Naive thymus-derived CD8-positive, alpha-beta T cell (primary cell): ENCODE measurements at regions not wholly inside any gene's neighbourhood (a gene's known extent, or its start where the extent isn't known, plus 50 kb on each side); places are given as distances from the start of the nearest gene placed in this dataset.

Experiments
- ATAC-seq, 2 donors: fragments of 150-1000 bp; cut with Tn5 transposase in 1 of 2; sonication (Bioruptor Pico), chemical (Tn5 transposase) in 1 of 2; 1 replicate in 1 of 2; 2 replicates in 1 of 2; pipeline ENCODE4 v1.10.0; 2021; ENCODE audit warnings: mild to moderate bottlenecking in 2 of 2, moderate library complexity in 2 of 2
- POLR2A ChIA-PET: fragments of 350-600 bp; sonication (Branson Sonifier 250); formaldehyde crosslinking; loops from one replicate; lab custom pipeline; 2021; ENCODE audit warnings: antibody characterized with exemption; lab: Charles Lee
- DNase-seq, 10 donors: peaks; one replicate each; pipeline versions ENCODE4 v3.0.0 to v3.0.0-alpha.2; 2020 to 2022
- H3K27ac Mint-ChIP-seq, 10 donors: one replicate each; pipeline ENCODE4 v1.8.0; 2020 to 2022; ENCODE audit warnings: mild to moderate bottlenecking in 10 of 10, mixed read lengths in 10 of 10, moderate library complexity in 4 of 10, inconsistent platforms in 1 of 10
- H3K27me3 Mint-ChIP-seq, 5 donors: one replicate each; pipeline ENCODE4 v1.8.0; 2021 to 2022; ENCODE audit warnings: mixed read lengths in 5 of 5
- H3K36me3 Mint-ChIP-seq, 3 donors: one replicate each; pipeline ENCODE4 v1.8.0; 2020 to 2022; ENCODE audit warnings: mixed read lengths in 3 of 3, mild to moderate bottlenecking in 2 of 3, inconsistent platforms in 1 of 3
- H3K4me1 Mint-ChIP-seq, 4 donors: one replicate each; pipeline ENCODE4 v1.8.0; 2021 to 2022; ENCODE audit warnings: mixed read lengths in 4 of 4
- H3K4me3 Mint-ChIP-seq, 10 donors: one replicate each; pipeline ENCODE4 v1.8.0; 2020 to 2022; ENCODE audit warnings: mild to moderate bottlenecking in 10 of 10, mixed read lengths in 10 of 10, moderate library complexity in 6 of 10, inconsistent platforms in 1 of 10
- H3K9me3 Mint-ChIP-seq, 9 donors: one replicate each; pipeline ENCODE4 v1.8.0; 2020 to 2022; ENCODE audit warnings: mixed read lengths in 9 of 9, mild to moderate bottlenecking in 3 of 9, inconsistent platforms in 1 of 9, moderate library complexity in 1 of 9

DNA sequence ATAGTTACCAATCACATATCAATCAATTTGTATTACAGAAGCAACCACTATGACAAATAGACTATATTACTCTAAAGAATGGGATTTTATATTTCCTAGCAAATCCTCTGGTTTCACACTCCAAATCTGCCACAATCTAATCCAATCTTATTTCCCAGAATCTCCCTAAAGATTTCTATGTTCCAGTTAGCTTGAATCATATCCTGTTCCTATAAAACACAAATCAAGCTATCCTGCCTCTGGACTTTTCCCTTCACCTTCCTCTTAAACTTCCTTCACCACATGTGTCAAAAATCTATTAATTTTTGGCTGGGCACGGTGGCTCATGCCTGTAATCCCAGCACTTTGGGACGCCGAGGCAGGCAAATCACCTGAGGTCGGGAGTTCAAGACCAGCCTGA lies 50.0 kb downstream of the PIK3C2A start:
- Mint-ChIP-seq H3K4me3 (no peak overlapping the region), H3K4me1 (peaks cover 25 to 50% (median 44%) of the 10 kb centered on the region in 4 donors), H3K27me3 (no peaks in the 10 kb centered on the region), H3K27ac (peak overlapping the region in 3 of 10 donors; percentile 21 to 37 (median 37)), H3K36me3 (peaks cover 0 to 31% (median 7%) of the 10 kb centered on the region in 3 donors), H3K9me3 (no peaks in the 10 kb centered on the region)
- ATAC-seq (no peak), DNase-seq (no peak)
- POLR2A ChIA-PET = no interaction called here

DNA sequence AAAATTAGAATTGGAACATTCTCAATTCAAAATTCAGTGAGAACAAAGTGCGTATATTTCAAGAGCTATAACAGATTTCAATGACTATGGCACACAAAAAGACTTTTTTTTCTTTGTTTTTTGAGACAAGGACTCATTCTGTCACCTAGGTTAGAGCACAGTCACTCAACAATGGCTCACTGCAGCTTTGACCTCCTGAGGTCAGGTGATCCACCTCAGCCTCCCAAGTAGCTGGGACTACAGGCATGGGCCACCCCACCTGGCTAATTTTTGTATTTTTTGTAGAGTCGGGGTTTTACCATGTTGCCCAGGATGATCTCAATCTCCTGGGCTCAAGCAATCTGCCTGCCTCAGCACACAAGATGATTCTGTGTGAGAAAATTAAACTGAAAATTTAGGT lies 51.5 kb downstream of the PIK3C2A start:
- no peaks in the 10 kb centered on the region for H3K27me3 Mint-ChIP-seq
- POLR2A ChIA-PET = no interaction called here
- H3K27ac Mint-ChIP-seq = peak overlapping the region in 1 of 10 donors; percentile 7
- DNase-seq (no peak), ATAC-seq (no peak)
- no peak overlapping the region for H3K4me3 Mint-ChIP-seq
- H3K4me1 Mint-ChIP-seq = peaks cover 19 to 36% (median 31%) of the 10 kb centered on the region in 4 donors
- peaks cover 0 to 36% (median 7%) of the 10 kb centered on the region in 3 donors for H3K36me3 Mint-ChIP-seq
- H3K9me3 Mint-ChIP-seq = no peaks in the 10 kb centered on the region

DNA sequence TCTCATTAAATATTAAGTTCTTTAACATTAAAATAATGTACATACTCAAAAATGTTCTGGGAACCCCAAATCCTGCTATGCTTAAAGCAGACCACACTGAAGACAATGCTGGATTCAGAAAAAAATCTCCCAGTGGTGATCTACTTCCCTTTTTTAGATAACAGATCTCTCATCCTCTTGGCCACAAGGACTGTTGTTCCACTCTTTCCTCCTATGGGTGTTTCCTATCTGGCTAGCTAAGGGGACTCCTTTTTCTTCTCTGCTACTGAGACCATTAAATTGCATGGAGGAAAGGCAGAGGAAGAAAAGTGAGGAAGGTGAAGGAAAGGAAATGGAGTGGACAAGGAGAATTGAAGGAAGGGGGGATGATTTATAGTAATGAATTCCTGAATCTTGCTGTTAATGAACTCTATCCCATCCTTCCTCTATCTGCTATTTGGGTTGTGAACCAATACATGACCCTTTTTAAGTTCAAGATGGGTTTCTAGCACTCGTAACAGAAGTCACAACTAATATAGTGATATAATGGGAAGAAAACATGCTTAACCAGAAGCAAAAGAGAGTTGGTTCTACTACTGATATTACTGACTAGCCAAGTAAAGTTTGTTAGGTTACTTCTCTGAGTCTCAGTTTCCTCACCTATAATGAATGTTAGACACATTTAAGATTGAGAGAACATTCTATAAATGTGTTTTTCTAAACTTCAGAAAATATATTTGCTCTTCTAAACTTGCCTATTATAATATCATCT lies 53.2 kb downstream of the PIK3C2A start:
- no peak for DNase-seq
- POLR2A ChIA-PET = no interaction called here
- ATAC-seq = no peak
- Mint-ChIP-seq H3K4me1 (peaks cover 11 to 22% (median 17%) of the 10 kb centered on the region in 4 donors), H3K9me3 (no peaks in the 10 kb centered on the region), H3K27me3 (no peaks in the 10 kb centered on the region), H3K36me3 (peaks cover 0 to 44% (median 14%) of the 10 kb centered on the region in 3 donors), H3K4me3 (no peak overlapping the region), H3K27ac (peak overlapping the region in 4 of 10 donors; percentile 4 to 84 (median 63))

DNA sequence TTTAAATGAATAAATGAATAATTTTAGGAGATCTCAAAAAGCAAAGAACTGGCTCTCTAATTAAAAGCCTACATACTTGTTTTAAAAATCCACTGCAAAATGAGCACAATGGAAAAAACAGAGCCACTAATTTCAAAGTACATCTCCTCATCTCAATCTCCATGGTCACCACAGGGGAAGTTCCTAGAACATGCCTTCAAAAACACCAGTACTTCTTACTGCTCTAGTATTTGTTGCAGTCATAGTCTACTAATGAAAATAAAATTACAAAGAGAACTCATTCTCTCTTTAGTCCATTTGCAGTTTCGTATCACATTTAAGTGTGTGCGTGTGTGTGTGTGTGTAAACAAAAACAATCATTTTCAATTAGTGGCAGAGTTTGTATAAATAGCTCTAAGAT lies 54.0 kb downstream of the PIK3C2A start:
- POLR2A ChIA-PET = no interaction called here
- no peak overlapping the region for H3K4me3 Mint-ChIP-seq
- ATAC-seq (no peak), DNase-seq (no peak)
- H3K4me1 Mint-ChIP-seq = peaks cover 7 to 18% (median 12%) of the 10 kb centered on the region in 4 donors
- H3K9me3 Mint-ChIP-seq = no peaks in the 10 kb centered on the region
- H3K27ac Mint-ChIP-seq = no peak overlapping the region
- no peaks in the 10 kb centered on the region for H3K27me3 Mint-ChIP-seq
- peaks cover 0 to 42% (median 14%) of the 10 kb centered on the region in 3 donors for H3K36me3 Mint-ChIP-seq

DNA sequence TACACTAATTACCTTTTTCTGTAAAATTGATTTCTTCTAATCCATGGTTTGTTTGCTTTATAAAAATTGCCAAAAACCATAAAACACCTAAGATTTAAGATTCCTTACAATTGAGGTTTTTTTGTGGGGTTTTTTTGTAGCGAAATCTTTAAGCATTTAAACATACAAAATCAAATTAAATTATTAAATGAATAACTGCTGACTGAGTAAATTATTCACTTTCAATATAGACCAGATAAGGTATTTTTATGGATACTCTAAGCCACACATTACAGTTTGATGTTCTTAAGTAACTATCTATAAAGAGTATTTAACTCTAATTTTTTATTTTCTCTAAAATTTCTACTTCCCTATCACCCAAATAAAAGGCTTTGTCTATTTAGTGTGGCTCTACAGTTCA lies 55.5 kb downstream of the PIK3C2A start:
- Mint-ChIP-seq H3K36me3 (peaks cover 1 to 42% (median 20%) of the 10 kb centered on the region in 3 donors), H3K9me3 (no peaks in the 10 kb centered on the region), H3K4me1 (peaks cover 5 to 13% (median 9%) of the 10 kb centered on the region in 4 donors), H3K27ac (no peak overlapping the region), H3K4me3 (no peak overlapping the region), H3K27me3 (no peaks in the 10 kb centered on the region)
- POLR2A ChIA-PET = no interaction called here
- ATAC-seq (no peak), DNase-seq (no peak)

DNA sequence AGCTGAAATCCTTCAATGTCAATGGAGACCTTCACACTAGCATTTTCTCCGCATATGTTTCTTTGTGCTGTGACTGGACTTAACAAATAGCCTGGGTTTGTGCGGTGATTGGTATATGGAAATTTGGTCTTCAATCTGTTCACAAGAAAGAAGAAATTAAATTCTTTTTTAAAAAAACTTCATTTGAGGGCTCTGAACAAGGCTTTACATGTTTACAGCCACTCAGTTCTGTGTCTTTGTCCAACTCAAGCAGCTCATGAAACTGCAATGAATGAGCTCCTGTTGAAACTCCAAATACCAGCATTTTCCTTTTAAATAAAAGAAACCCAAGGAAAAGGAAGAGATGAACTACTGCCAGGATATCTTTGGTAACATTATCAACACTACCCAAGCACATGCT lies 57.3 kb downstream of the PIK3C2A start:
- no peaks in the 10 kb centered on the region for H3K9me3 Mint-ChIP-seq
- H3K4me3 Mint-ChIP-seq = no peak overlapping the region
- H3K4me1 Mint-ChIP-seq = peaks cover 3 to 8% (median 7%) of the 10 kb centered on the region in 4 donors
- H3K27me3 Mint-ChIP-seq = no peaks in the 10 kb centered on the region
- POLR2A ChIA-PET = no interaction called here
- no peak for ATAC-seq
- peaks cover 4 to 58% (median 29%) of the 10 kb centered on the region in 3 donors for H3K36me3 Mint-ChIP-seq
- H3K27ac Mint-ChIP-seq = peak overlapping the region in 1 of 10 donors; percentile 6
- DNase-seq = no peak

DNA sequence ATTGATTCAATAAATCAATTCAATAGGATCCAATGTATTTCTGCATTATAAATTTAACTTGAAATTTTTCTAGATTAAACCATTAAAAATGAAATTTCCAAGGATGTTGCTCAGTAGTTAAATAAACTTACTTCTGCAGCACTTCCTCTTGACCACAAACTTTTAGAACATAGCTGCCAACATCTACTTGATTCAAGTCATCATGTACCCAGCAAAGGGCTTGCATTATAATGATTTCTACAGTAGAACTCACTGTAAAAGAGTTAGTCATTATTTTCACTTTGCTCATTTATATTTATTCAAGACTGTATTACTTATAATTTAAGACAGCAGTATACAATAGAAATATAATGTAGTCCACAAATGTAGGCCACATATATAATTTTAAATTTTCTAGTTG lies 59.2 kb downstream of the PIK3C2A start:
- Mint-ChIP-seq H3K27me3 (no peaks in the 10 kb centered on the region), H3K4me1 (peaks cover 0 to 3% (median 0%) of the 10 kb centered on the region in 4 donors), H3K4me3 (no peak overlapping the region), H3K36me3 (peaks cover 9 to 60% (median 34%) of the 10 kb centered on the region in 3 donors), H3K27ac (no peak overlapping the region), H3K9me3 (no peaks in the 10 kb centered on the region)
- no peak for ATAC-seq
- POLR2A ChIA-PET = no interaction called here
- DNase-seq = no peak

DNA sequence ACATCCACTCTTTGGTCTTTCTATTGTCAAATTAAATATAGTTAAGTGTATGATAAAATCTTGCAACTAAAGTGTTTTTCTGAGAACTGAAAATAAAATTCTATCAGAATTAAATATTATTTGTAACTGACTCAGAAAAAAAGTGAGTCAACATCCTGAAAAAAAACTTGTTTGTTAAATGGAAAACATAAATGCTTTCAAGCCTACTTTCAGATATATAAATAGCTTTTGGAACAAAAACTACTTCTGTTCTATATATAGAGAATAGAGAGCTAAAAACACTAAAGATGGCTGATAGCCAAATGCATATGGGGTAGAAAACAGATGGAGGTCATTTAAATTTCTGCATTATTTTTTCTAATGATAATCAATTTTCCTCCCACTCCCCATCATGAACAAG lies 61.8 kb downstream of the PIK3C2A start:
- DNase-seq (no peak), ATAC-seq (no peak)
- Mint-ChIP-seq H3K36me3 (peaks cover 14 to 73% (median 48%) of the 10 kb centered on the region in 3 donors), H3K27me3 (no peaks in the 10 kb centered on the region), H3K9me3 (no peaks in the 10 kb centered on the region), H3K4me1 (no peaks in the 10 kb centered on the region), H3K27ac (no peak overlapping the region), H3K4me3 (no peak overlapping the region)
- POLR2A ChIA-PET = no interaction called here

DNA sequence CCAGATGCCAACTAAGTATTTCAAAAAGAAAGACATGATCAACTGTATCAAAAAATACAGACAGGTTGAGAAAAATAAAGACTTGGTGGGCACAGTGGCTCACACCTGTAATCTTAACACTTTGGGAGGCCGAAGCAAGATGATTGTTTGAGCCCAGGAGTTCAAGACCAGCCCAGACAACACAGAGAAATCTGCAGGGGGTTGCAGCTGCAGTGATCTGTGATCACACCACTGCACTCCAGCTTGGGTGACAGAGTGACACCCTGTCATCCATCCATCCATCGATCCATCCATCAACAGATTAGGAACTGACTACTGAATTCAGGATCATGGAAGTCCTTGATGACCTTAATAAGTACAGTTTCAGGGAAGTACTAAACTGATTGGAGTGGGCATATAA lies 65.0 kb upstream of the RPS13 start:
- Mint-ChIP-seq H3K27me3 (no peaks in the 10 kb centered on the region), H3K4me3 (no peak overlapping the region), H3K9me3 (no peaks in the 10 kb centered on the region), H3K4me1 (no peaks in the 10 kb centered on the region), H3K27ac (no peak overlapping the region), H3K36me3 (peaks cover 14 to 80% (median 42%) of the 10 kb centered on the region in 3 donors)
- no peak for ATAC-seq
- POLR2A ChIA-PET = no interaction called here
- no peak for DNase-seq

DNA sequence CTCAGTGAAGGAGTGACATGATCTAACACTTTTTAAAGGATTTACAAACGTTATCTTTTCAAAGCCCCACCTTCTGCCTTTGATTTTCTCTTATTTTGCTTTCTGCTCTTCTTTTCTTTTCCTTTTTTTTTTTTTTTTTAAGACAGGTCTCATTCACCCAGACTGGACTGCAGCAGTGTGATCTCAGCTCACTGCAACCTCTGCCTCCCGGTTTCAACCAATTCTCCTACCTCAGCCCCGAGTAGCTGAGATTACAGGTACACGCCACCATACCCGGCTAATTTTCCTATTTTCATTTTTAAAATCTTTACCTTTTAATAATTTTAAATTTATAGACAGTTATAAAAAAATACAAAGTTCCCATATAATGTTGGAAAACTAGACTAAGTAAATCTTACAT lies 63.7 kb upstream of the RPS13 start:
- no peaks in the 10 kb centered on the region for H3K27me3 Mint-ChIP-seq
- H3K4me1 Mint-ChIP-seq = no peaks in the 10 kb centered on the region
- no peak overlapping the region for H3K27ac Mint-ChIP-seq
- ATAC-seq (no peak), DNase-seq (no peak)
- H3K4me3 Mint-ChIP-seq = no peak overlapping the region
- peaks cover 9 to 78% (median 36%) of the 10 kb centered on the region in 3 donors for H3K36me3 Mint-ChIP-seq
- H3K9me3 Mint-ChIP-seq = no peaks in the 10 kb centered on the region
- POLR2A ChIA-PET = no interaction called here

DNA sequence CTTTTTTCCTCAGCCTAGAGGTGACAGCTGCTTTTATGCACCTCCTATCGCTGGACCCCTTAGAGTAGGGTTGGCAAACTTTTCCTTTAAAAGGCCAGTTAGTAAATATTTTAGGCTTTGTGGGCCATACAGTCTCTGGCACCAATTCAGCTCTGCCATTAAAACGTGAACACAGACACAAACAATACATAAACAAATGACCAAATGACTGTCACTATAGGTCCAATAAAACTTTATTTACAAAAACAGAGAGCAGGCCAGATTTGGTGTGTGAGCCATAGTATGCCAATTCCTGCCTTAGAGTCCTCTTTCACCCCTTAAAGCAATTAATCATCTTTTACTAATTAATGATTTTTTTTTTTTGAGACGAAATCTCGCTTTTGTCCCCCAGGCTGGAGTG lies 61.1 kb upstream of the RPS13 start:
- H3K27me3 Mint-ChIP-seq = no peaks in the 10 kb centered on the region
- ATAC-seq = no peak
- H3K4me3 Mint-ChIP-seq = no peak overlapping the region
- H3K9me3 Mint-ChIP-seq = no peaks in the 10 kb centered on the region
- peaks cover 5 to 80% (median 31%) of the 10 kb centered on the region in 3 donors for H3K36me3 Mint-ChIP-seq
- no peak overlapping the region for H3K27ac Mint-ChIP-seq
- DNase-seq = no peak
- no peaks in the 10 kb centered on the region for H3K4me1 Mint-ChIP-seq
- POLR2A ChIA-PET = no interaction called here

DNA sequence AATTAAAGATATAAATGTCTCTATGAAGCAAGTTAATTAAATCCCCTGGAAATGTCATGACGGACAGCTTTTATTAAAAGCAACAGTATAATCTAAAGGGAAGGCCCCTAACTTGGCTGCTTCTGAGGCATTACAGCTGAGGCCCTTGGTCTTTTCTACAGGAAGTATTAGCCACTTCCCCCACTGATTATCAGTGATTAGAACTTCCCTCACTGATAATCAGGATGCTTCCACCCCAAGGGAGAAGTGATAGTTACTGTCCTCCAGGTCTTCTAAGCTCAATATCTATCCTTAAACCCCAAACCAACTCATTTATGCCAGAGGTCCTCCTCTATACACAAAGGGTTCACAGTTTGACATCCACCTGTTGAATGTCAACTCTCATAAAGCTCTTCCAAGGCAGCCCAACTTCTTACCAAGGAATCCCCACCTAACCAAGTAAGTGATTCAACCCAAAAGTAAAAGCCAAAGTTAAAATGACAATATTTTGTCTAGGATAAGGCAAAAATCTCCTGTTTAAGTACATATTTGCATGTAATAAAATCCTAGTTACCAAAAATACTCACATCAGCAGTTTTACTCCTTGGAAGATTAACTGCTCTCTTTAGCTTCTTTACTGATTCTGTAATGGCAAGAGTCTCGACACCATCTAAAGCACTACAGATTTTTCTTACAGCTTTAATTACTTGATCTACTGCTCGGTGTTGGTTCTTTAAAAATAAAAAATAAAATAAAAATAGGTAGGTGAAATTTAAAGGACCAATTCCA lies 58.6 kb upstream of the RPS13 start:
- DNase-seq = no peak
- Mint-ChIP-seq H3K4me1 (no peaks in the 10 kb centered on the region), H3K9me3 (no peaks in the 10 kb centered on the region), H3K4me3 (no peak overlapping the region), H3K36me3 (peaks cover 0 to 76% (median 19%) of the 10 kb centered on the region in 3 donors), H3K27ac (no peak overlapping the region), H3K27me3 (no peaks in the 10 kb centered on the region)
- no peak for ATAC-seq
- POLR2A ChIA-PET = no interaction called here

DNA sequence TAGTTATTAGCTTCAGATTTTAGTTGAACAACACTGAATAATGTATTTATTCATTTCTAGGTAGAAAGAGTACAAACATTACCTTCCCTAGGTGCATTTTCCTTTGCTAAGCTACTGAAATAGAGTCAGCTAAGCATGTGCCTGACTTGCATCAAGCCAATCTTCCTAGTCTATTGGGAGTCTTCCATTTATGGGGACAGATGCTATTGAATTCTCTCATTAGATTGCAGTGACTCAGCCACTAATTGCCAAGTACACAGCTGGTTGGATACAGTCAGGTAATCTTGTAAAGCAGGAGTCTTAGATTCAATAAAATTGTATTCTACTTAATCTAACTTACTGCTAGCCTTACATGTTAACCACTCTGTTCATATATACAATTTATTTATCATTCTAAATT lies 55.2 kb upstream of the RPS13 start:
- DNase-seq (no peak), ATAC-seq (no peak)
- Mint-ChIP-seq H3K27ac (no peak overlapping the region), H3K27me3 (no peaks in the 10 kb centered on the region), H3K4me3 (no peak overlapping the region), H3K36me3 (peaks cover 0 to 76% (median 22%) of the 10 kb centered on the region in 3 donors), H3K9me3 (no peaks in the 10 kb centered on the region), H3K4me1 (no peaks in the 10 kb centered on the region)
- POLR2A ChIA-PET = no interaction called here
